ENCODE measurements at regions not wholly inside any gene's neighbourhood (a gene's known extent, or its start where the extent isn't known, plus 50 kb on each side); places are given as distances from the start of the nearest gene placed in this dataset.

- TF ChIP-seq CTCF (IDR thresholded peaks at IDR 0.05) (no peak), POLR2A (IDR thresholded peaks at IDR 0.05) (no peak)
These were observed 396.6 kb upstream of the ZNF608 start for GRCh38 chr5:125143011-125143410.
